RWPE2 (cell line): ENCODE measurements at regions not wholly inside any gene's neighbourhood (a gene's known extent, or its start where the extent isn't known, plus 50 kb on each side); places are given as distances from the start of the nearest gene placed in this dataset.

Experiments
- ATAC-seq: fragments of 200-7000 bp; cut with Tn5 transposase; 3 replicates; pipeline ENCODE4 v1.9.1; 2021; ENCODE audit warnings: low read depth
- DNase-seq: peaks from one replicate; pipeline ENCODE4 v3.0.0-alpha.2; 2020; ENCODE audit warnings: low spot score
- H3K27ac ChIP-seq: fragments of 450-650 bp; 2 replicates; pipeline ENCODE4 v1.5.1; 2017; ENCODE audit warnings: mild to moderate bottlenecking; ENCODE audit not compliant: poor library complexity, severe bottlenecking
- H3K27me3 ChIP-seq: fragments of 250-450 bp; sonication (Bioruptor Pico); 2 replicates; pipeline ENCODE4 v1.5.1; 2021; ENCODE audit warnings: mild to moderate bottlenecking, moderate library complexity; ENCODE audit not compliant: insufficient read depth, poor library complexity, severe bottlenecking
- H3K36me3 ChIP-seq: fragments of 250-450 bp; sonication (Bioruptor Pico); 2 replicates; pipeline ENCODE4 v1.5.1; 2020; ENCODE audit warnings: low read depth, mild to moderate bottlenecking, moderate library complexity
- H3K4me1 ChIP-seq: fragments of 250-450 bp; sonication (Bioruptor Pico); 2 replicates; pipeline ENCODE4 v1.5.1; 2021; ENCODE audit warnings: mild to moderate bottlenecking, moderate library complexity; ENCODE audit not compliant: insufficient read depth, poor library complexity, severe bottlenecking
- H3K4me3 ChIP-seq: fragments of 250-450 bp; sonication (Bioruptor Pico); 2 replicates; pipeline ENCODE4 v1.5.1; 2021; ENCODE audit warnings: mild to moderate bottlenecking, moderate library complexity; ENCODE audit not compliant: severe bottlenecking
- H3K9me3 ChIP-seq: fragments of 250-450 bp; sonication (Bioruptor Pico); 2 replicates; pipeline ENCODE4 v1.5.1; 2021; ENCODE audit warnings: mild to moderate bottlenecking, moderate library complexity; ENCODE audit not compliant: severe bottlenecking
- TF ChIP-seq, protein P1 (sequence below): fragments of 450-650 bp; IDR thresholded peaks from one replicate; pipeline ENCODE4 v1.5.1; 2017; ENCODE audit warnings: mild to moderate bottlenecking, moderate library complexity; ENCODE audit not compliant: poor library complexity, severe bottlenecking

DNA sequence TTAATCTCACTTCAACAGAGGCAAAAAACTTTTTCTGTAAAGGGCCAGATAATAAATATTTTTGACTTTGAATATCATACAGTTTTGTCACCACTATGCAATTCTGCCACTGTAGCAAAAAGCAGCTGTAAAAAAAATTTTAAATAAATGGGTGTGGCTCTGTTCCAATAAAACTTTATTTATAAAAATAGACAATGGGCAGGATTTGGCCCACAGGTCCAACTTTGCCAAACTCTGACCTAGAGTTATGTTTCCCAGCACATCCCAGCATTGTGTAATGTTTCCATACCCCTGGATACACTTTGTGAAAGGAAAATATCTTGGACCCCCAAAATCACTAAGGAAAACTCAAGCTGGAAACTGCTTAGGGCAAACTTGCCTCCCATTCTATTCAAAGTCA is 94.9 kb upstream of the USP38 start:
- Histone ChIP-seq H3K27me3 (peaks cover 3% of the 10 kb centered on the region), H3K4me1 (no peaks in the 10 kb centered on the region), H3K36me3 (no peaks in the 10 kb centered on the region), H3K27ac (no peak overlapping the region), H3K4me3 (no peak overlapping the region), H3K9me3 (no peaks in the 10 kb centered on the region)
- ATAC-seq (no peak), DNase-seq (no peak)
- TF ChIP-seq, protein P1, sequence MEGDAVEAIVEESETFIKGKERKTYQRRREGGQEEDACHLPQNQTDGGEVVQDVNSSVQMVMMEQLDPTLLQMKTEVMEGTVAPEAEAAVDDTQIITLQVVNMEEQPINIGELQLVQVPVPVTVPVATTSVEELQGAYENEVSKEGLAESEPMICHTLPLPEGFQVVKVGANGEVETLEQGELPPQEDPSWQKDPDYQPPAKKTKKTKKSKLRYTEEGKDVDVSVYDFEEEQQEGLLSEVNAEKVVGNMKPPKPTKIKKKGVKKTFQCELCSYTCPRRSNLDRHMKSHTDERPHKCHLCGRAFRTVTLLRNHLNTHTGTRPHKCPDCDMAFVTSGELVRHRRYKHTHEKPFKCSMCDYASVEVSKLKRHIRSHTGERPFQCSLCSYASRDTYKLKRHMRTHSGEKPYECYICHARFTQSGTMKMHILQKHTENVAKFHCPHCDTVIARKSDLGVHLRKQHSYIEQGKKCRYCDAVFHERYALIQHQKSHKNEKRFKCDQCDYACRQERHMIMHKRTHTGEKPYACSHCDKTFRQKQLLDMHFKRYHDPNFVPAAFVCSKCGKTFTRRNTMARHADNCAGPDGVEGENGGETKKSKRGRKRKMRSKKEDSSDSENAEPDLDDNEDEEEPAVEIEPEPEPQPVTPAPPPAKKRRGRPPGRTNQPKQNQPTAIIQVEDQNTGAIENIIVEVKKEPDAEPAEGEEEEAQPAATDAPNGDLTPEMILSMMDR = no peak

DNA sequence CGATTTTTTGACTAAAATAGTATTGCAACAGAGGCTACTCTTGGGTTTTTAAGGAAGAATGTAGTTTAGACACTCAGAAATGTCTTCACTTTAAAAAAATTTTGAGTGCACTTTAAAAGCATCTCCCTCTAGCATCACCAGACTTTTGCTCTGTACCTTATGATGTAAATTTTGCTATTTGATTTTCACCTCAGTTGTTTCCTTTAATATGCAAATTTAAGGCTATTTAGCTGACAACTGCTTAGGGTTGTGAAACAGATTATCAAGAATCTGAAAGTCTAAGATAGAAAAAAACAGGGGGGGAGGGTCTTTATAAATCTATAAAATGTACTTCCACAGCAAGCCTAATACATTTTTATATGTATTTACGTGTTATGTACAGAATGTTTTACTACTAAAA is 92.9 kb upstream of the USP38 start:
- no peak for ATAC-seq
- H3K27me3 ChIP-seq = peaks cover 3% of the 10 kb centered on the region
- H3K4me3 ChIP-seq = no peak overlapping the region
- H3K36me3 ChIP-seq = no peaks in the 10 kb centered on the region
- TF ChIP-seq, protein P1 = no peak
- no peak for DNase-seq
- H3K9me3 ChIP-seq = no peaks in the 10 kb centered on the region
- no peaks in the 10 kb centered on the region for H3K4me1 ChIP-seq
- no peak overlapping the region for H3K27ac ChIP-seq

DNA sequence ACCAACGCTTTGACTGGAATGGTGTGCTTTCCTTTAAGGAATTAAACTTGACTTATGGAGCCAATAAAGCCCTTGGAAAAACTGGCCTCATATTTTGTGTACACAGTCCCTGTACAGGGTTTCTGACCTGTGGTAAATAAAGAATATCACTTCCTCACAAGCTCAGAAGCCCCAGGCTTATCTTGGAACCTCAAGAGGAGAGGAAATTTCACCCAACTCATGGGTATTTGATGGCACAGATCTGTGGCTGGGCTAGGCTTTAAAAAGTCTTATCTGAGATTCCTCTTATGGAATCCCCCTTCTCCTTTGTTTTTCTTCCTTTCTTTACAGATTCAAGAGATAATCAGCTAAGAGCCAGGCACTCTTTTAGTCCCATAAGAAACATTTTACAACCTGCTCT is 89.3 kb upstream of the USP38 start:
- TF ChIP-seq, protein P1 = no peak
- Histone ChIP-seq H3K27me3 (peaks cover 3% of the 10 kb centered on the region), H3K4me3 (no peak overlapping the region), H3K36me3 (no peaks in the 10 kb centered on the region), H3K9me3 (no peaks in the 10 kb centered on the region), H3K27ac (no peak overlapping the region), H3K4me1 (no peaks in the 10 kb centered on the region)
- ATAC-seq (no peak), DNase-seq (no peak)

DNA sequence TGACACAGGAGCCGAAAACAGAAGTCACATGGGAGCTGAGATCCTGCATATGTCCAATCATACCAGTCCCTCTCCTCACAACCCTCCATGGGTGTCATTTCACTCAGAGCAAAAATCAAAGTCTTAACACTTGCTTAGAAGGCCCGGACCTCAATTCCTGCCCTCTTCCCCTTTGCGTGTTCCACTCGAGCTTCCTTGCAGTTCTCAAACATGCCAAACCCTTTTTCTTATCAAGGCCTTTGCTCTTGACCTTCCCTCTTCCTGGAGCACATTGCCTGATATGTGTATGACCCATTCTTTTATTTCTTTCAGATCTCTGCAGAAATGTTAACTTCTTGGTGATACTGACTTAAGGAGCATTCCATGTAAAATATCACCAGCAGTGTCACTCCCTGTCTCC is 87.0 kb upstream of the USP38 start:
- H3K4me3 ChIP-seq = no peak overlapping the region
- DNase-seq (no peak), ATAC-seq (no peak)
- TF ChIP-seq, protein P1 = no peak
- no peak overlapping the region for H3K27ac ChIP-seq
- no peaks in the 10 kb centered on the region for H3K9me3 ChIP-seq
- H3K36me3 ChIP-seq = no peaks in the 10 kb centered on the region
- no peaks in the 10 kb centered on the region for H3K4me1 ChIP-seq
- H3K27me3 ChIP-seq = peaks cover 3% of the 10 kb centered on the region

DNA sequence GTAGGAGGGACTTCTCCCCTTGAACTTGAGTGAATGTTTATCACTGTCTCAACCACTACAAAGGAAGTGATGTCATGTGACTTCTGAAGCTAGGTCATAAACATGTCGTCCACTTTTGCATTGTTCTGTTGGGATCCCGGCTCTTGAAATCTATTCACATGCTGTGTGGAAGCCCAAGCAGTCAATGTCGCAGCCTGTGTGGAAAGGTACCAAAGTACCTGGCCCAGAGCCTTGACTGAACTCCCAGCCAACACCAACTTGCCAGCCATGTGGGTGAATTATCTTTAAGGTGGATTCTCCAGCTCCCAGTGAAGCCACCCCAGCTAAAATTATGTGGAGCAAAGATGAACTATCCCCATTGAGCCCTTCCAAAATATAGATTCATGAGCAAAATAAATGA is 85.0 kb upstream of the USP38 start:
- no peak overlapping the region for H3K27ac ChIP-seq
- no peaks in the 10 kb centered on the region for H3K27me3 ChIP-seq
- no peak for ATAC-seq
- no peak overlapping the region for H3K4me3 ChIP-seq
- H3K4me1 ChIP-seq = no peaks in the 10 kb centered on the region
- no peaks in the 10 kb centered on the region for H3K36me3 ChIP-seq
- no peaks in the 10 kb centered on the region for H3K9me3 ChIP-seq
- DNase-seq = no peak
- TF ChIP-seq, protein P1 = no peak
